DND-41 (cell line): ENCODE measurements at regions not wholly inside any gene's neighbourhood (a gene's known extent, or its start where the extent isn't known, plus 50 kb on each side); places are given as distances from the start of the nearest gene placed in this dataset.

Experiments
- ATAC-seq: fragments of 200-7000 bp; cut with Tn5 transposase; 3 replicates; pipeline ENCODE4 v1.9.1; 2021; ENCODE audit warnings: low read depth; ENCODE audit not compliant: insufficient read depth
- DNase-seq: peaks from one replicate; pipeline ENCODE4 v3.0.0-alpha.2; 2020
- H2AFZ ChIP-seq: 2 replicates; pipeline ENCODE4 v1.6.0; 2012; ENCODE audit warnings: low read depth, low read length
- H3K27ac ChIP-seq: 2 replicates; pipeline ENCODE4 v1.5.1; 2012; ENCODE audit warnings: low read length, inconsistent platforms
- H3K27me3 ChIP-seq: fragments of 200-600 bp; sonication (generic); 2 replicates; pipeline ENCODE4 v1.6.0; 2012; ENCODE audit warnings: low read length, mild to moderate bottlenecking, inconsistent platforms; ENCODE audit not compliant: insufficient read depth, poor library complexity
- H3K36me3 ChIP-seq: 2 replicates; pipeline ENCODE4 v1.5.1; 2012; ENCODE audit warnings: low read length, inconsistent platforms; ENCODE audit not compliant: insufficient read depth
- H3K4me1 ChIP-seq: 2 replicates; pipeline ENCODE4 v1.5.1; 2012; ENCODE audit warnings: mild to moderate bottlenecking, low read length; ENCODE audit not compliant: insufficient read depth
- H3K4me2 ChIP-seq: 2 replicates; pipeline ENCODE4 v1.6.0; 2012; ENCODE audit warnings: mild to moderate bottlenecking, moderate library complexity, low read length, inconsistent platforms; ENCODE audit not compliant: insufficient read depth
- H3K4me3 ChIP-seq, 2 experiments: fragments of 200-600 bp in 1 of 2; shearing (Covaris generic) in 1 of 2; 2 replicates each; pipeline ENCODE4 v1.5.1; 2012 to 2016; ENCODE audit warnings: inconsistent platforms in 2 of 2, low read length in 2 of 2, mild to moderate bottlenecking in 2 of 2, low read depth in 1 of 2, moderate library complexity in 1 of 2
- H3K79me2 ChIP-seq: 2 replicates; pipeline ENCODE4 v1.6.0; 2012; ENCODE audit warnings: low read length, inconsistent platforms; ENCODE audit not compliant: insufficient read depth
- H3K9ac ChIP-seq: 2 replicates; pipeline ENCODE4 v1.6.0; 2012; ENCODE audit warnings: low read depth, mild to moderate bottlenecking, inconsistent platforms, low read length, moderate library complexity
- H3K9me3 ChIP-seq: 2 replicates; pipeline ENCODE4 v1.5.1; 2012; ENCODE audit warnings: low read length, moderate library complexity, mild to moderate bottlenecking, inconsistent platforms; ENCODE audit not compliant: insufficient read depth, severe bottlenecking
- H4K20me1 ChIP-seq: 2 replicates; pipeline ENCODE4 v1.6.0; 2012; ENCODE audit warnings: low read length; ENCODE audit not compliant: insufficient read depth
- EZH2 ChIP-seq: IDR thresholded peaks from 3 replicates; pipeline ENCODE4 v1.6.1; 2012; ENCODE audit warnings: borderline replicate concordance, low read depth, mild to moderate bottlenecking, moderate library complexity, low read length, inconsistent platforms; ENCODE audit not compliant: severe bottlenecking
- TF ChIP-seq, protein P1 (sequence below): IDR thresholded peaks from 2 replicates; pipeline ENCODE4 v1.5.1; 2012; ENCODE audit warnings: borderline replicate concordance, low read length, moderate library complexity, mild to moderate bottlenecking; ENCODE audit not compliant: poor library complexity, severe bottlenecking; ENCODE audit errors: extremely low read depth

GRCh38 chr2:194564422-194564821 is 1092.6 kb upstream of the SLC39A10 start:
- no peaks in the 10 kb centered on the region for H3K4me1 ChIP-seq
- H3K79me2 ChIP-seq: no peaks in the 10 kb centered on the region
- no peak for DNase-seq
- H3K27me3 ChIP-seq: no peaks in the 10 kb centered on the region
- H3K4me2 ChIP-seq: no peak overlapping the region
- H4K20me1 ChIP-seq: no peaks in the 10 kb centered on the region
- H3K36me3 ChIP-seq: no peaks in the 10 kb centered on the region
- ATAC-seq: no peak
- H2AFZ ChIP-seq: no peak overlapping the region
- peaks cover 8% of the 10 kb centered on the region for H3K9me3 ChIP-seq
- H3K9ac ChIP-seq: no peak overlapping the region
- H3K27ac ChIP-seq: no peak overlapping the region
- TF ChIP-seq, protein P1, sequence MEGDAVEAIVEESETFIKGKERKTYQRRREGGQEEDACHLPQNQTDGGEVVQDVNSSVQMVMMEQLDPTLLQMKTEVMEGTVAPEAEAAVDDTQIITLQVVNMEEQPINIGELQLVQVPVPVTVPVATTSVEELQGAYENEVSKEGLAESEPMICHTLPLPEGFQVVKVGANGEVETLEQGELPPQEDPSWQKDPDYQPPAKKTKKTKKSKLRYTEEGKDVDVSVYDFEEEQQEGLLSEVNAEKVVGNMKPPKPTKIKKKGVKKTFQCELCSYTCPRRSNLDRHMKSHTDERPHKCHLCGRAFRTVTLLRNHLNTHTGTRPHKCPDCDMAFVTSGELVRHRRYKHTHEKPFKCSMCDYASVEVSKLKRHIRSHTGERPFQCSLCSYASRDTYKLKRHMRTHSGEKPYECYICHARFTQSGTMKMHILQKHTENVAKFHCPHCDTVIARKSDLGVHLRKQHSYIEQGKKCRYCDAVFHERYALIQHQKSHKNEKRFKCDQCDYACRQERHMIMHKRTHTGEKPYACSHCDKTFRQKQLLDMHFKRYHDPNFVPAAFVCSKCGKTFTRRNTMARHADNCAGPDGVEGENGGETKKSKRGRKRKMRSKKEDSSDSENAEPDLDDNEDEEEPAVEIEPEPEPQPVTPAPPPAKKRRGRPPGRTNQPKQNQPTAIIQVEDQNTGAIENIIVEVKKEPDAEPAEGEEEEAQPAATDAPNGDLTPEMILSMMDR: no peak
- no peak for TF ChIP-seq EZH2
- H3K4me3 ChIP-seq: no peak overlapping the region

- Histone ChIP-seq H3K4me3 (no peak overlapping the region), H3K27ac (no peak overlapping the region), H3K36me3 (no peaks in the 10 kb centered on the region), H4K20me1 (no peaks in the 10 kb centered on the region), H3K79me2 (no peaks in the 10 kb centered on the region), H3K27me3 (no peaks in the 10 kb centered on the region), H3K4me1 (no peaks in the 10 kb centered on the region), H2AFZ (no peak overlapping the region), H3K4me2 (no peak overlapping the region), H3K9me3 (peaks cover 8% of the 10 kb centered on the region), H3K9ac (no peak overlapping the region)
- DNase-seq (no peak), ATAC-seq (no peak)
- TF ChIP-seq, protein P1: no peak
- no peak for TF ChIP-seq EZH2
Measured at GRCh38 chr2:194562329-194562728, 1094.7 kb upstream of the SLC39A10 start.

GRCh38 chr2:194559964-194560363 is 1097.1 kb upstream of the SLC39A10 start:
- Histone ChIP-seq H3K4me1 (no peaks in the 10 kb centered on the region), H3K4me2 (no peak overlapping the region), H4K20me1 (no peaks in the 10 kb centered on the region), H3K36me3 (no peaks in the 10 kb centered on the region), H3K9ac (no peak overlapping the region), H3K27ac (no peak overlapping the region), H2AFZ (no peak overlapping the region), H3K4me3 (no peak overlapping the region), H3K9me3 (peaks cover 8% of the 10 kb centered on the region), H3K79me2 (no peaks in the 10 kb centered on the region), H3K27me3 (no peaks in the 10 kb centered on the region)
- ATAC-seq (no peak), DNase-seq (no peak)
- TF ChIP-seq EZH2: no peak
- TF ChIP-seq, protein P1: no peak

GRCh38 chr2:194559523-194559922 is 1097.5 kb upstream of the SLC39A10 start:
- DNase-seq: no peak
- H3K4me1 ChIP-seq: no peaks in the 10 kb centered on the region
- H3K27me3 ChIP-seq: no peaks in the 10 kb centered on the region
- H3K79me2 ChIP-seq: no peaks in the 10 kb centered on the region
- no peak overlapping the region for H3K4me3 ChIP-seq
- H3K36me3 ChIP-seq: no peaks in the 10 kb centered on the region
- H3K9me3 ChIP-seq: peaks cover 8% of the 10 kb centered on the region
- no peak overlapping the region for H2AFZ ChIP-seq
- no peak overlapping the region for H3K27ac ChIP-seq
- ATAC-seq: no peak
- no peak for TF ChIP-seq EZH2
- TF ChIP-seq, protein P1: no peak
- H4K20me1 ChIP-seq: no peaks in the 10 kb centered on the region
- H3K4me2 ChIP-seq: no peak overlapping the region
- H3K9ac ChIP-seq: no peak overlapping the region
